Mucosa of descending colon (tissue), 3 donors: ENCODE measurements at regions not wholly inside any gene's neighbourhood (a gene's known extent, or its start where the extent isn't known, plus 50 kb on each side); places are given as distances from the start of the nearest gene placed in this dataset.

ENCODE experiments used
- ATAC-seq: fragments of 200-7000 bp; cut with Tn5 transposase; one replicate; pipeline ENCODE4 v1.9.1; 2020; ENCODE audit warnings: mild to moderate bottlenecking, moderate library complexity
- DNase-seq, 3 donors: peaks; one replicate each; pipeline ENCODE4 v3.0.0-alpha.2; 2020
- H3K36me3 ChIP-seq: fragments of 200-600 bp; one replicate; pipeline ENCODE4 v1.8.0; 2021; ENCODE audit warnings: low read depth, mild to moderate bottlenecking
- H3K4me1 ChIP-seq: fragments of 200-600 bp; one replicate; pipeline ENCODE4 v1.8.0; 2021; ENCODE audit warnings: low read depth, mild to moderate bottlenecking
- H3K4me3 ChIP-seq: fragments of 200-600 bp; one replicate; pipeline ENCODE4 v1.8.0; 2021; ENCODE audit warnings: mild to moderate bottlenecking
- H3K9me3 ChIP-seq: fragments of 200-600 bp; one replicate; pipeline ENCODE4 v1.8.0; 2021; ENCODE audit warnings: mild to moderate bottlenecking
- intact Hi-C, 2 donors: fragments of 100-400 bp; cut with DNase I in 1 of 2; cut with micrococcal nuclease in 1 of 2; formaldehyde crosslinking; loops; one replicate each; pipeline versions ENCODE4 v1.11.0 to v1.11.1; 2022; cut with DNase I, micrococcal nuclease
- TF ChIP-seq, protein P1 (sequence below): fragments of 200-600 bp; IDR thresholded peaks from one replicate; pipeline ENCODE4 v1.8.0; 2022; ENCODE audit warnings: antibody characterized with exemption, mild to moderate bottlenecking
- donor health status: DM: no; HTN: no; CAD: no; lungs with moderate emphysema.
- donor health status: DM: no; HTN: no; CAD: no.
- donor health status: DM: no; HTN: yes; CAD: no.

DNA sequence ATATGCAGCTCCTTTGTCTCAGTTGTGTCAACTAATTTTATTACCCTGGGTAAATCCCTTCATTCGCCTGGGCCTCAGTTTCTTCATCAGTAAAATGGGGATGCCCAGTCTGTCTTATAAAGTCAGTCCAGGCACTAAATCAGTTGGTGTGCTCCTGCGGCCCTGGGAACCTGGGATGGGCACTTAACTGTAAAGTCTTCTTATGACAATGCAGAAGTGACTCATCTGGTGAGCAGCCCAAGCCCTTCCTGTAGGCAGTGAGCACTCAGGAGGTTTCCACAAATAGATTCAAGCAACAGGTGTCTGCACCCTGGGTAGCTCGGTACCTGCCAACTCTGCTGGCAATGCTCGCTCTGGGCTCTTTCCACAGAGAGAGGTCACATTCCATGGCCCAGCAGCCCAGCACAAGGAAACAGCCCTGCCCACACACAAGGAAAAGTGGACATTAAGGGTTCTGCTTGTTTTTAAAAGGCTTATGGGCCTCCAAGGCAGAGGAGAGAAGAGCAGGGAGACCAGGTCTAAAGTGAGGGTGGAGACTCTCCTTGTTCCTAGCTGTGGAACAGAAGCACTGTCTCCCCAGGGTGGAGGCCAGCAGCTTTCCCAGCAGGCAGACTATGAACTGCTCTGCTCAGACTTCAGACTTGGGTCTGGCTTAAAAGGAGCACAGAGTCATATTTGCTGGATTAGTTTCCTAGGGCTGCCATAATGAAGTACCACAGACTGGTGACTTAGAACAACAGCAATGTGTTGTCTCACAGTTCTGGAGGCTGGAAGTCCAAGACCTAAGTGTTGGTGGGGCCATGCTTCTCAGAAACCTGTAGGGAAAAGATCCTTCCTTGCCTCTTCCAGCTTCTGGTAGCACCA lies 89.7 kb upstream of the ADRA1B start:
- H3K36me3 ChIP-seq, result no peaks in the 10 kb centered on the region
- H3K4me1 ChIP-seq, result no peaks in the 10 kb centered on the region
- intact Hi-C loops, result no loop called here
- no peak overlapping the region for H3K4me3 ChIP-seq
- TF ChIP-seq, protein P1, sequence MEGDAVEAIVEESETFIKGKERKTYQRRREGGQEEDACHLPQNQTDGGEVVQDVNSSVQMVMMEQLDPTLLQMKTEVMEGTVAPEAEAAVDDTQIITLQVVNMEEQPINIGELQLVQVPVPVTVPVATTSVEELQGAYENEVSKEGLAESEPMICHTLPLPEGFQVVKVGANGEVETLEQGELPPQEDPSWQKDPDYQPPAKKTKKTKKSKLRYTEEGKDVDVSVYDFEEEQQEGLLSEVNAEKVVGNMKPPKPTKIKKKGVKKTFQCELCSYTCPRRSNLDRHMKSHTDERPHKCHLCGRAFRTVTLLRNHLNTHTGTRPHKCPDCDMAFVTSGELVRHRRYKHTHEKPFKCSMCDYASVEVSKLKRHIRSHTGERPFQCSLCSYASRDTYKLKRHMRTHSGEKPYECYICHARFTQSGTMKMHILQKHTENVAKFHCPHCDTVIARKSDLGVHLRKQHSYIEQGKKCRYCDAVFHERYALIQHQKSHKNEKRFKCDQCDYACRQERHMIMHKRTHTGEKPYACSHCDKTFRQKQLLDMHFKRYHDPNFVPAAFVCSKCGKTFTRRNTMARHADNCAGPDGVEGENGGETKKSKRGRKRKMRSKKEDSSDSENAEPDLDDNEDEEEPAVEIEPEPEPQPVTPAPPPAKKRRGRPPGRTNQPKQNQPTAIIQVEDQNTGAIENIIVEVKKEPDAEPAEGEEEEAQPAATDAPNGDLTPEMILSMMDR, result no peak
- no peak for DNase-seq
- no peaks in the 10 kb centered on the region for H3K9me3 ChIP-seq
- peak; percentile 81 for ATAC-seq

DNA sequence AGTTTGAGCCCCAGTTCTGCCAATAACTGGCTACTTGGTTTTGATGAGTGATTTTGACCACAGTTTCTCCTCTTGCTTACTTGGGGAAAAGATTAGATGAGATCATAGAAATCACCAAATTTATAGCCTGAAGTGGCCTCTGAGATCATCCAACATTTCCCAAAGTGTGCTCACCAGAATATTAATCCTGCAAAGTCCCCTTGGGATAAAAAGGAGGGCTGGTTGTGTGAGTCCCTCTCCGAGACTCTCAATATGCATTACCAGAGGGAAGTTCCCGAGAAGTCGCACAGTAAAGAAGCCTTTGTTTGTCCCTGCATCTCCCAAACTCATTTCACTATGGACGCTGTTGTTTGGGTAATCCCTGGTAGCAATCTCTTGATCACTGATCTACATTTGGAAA lies 88.4 kb upstream of the ADRA1B start:
- intact Hi-C loops, result no loop called here
- DNase-seq, result no peak
- H3K9me3 ChIP-seq, result no peaks in the 10 kb centered on the region
- no peak for ATAC-seq
- H3K4me1 ChIP-seq, result no peaks in the 10 kb centered on the region
- TF ChIP-seq, protein P1, result no peak
- no peaks in the 10 kb centered on the region for H3K36me3 ChIP-seq
- H3K4me3 ChIP-seq, result no peak overlapping the region

GRCh38 chr5:159832073-159832472 lies 84.2 kb upstream of the ADRA1B start:
- no peak for DNase-seq
- Histone ChIP-seq H3K36me3 (no peaks in the 10 kb centered on the region), H3K4me3 (no peak overlapping the region), H3K4me1 (no peaks in the 10 kb centered on the region), H3K9me3 (no peaks in the 10 kb centered on the region)
- TF ChIP-seq, protein P1, result no peak
- intact Hi-C loops, result no loop called here
- no peak for ATAC-seq

- Histone ChIP-seq H3K4me1 (no peaks in the 10 kb centered on the region), H3K4me3 (no peak overlapping the region), H3K9me3 (no peaks in the 10 kb centered on the region), H3K36me3 (no peaks in the 10 kb centered on the region)
- TF ChIP-seq, protein P1, result no peak
- intact Hi-C loops, result no loop called here
- peak in 1 of 3 donors; percentile 17 for DNase-seq
- ATAC-seq, result peak; percentile 77
These were observed 83.2 kb upstream of the ADRA1B start for GRCh38 chr5:159833088-159833487.

DNA sequence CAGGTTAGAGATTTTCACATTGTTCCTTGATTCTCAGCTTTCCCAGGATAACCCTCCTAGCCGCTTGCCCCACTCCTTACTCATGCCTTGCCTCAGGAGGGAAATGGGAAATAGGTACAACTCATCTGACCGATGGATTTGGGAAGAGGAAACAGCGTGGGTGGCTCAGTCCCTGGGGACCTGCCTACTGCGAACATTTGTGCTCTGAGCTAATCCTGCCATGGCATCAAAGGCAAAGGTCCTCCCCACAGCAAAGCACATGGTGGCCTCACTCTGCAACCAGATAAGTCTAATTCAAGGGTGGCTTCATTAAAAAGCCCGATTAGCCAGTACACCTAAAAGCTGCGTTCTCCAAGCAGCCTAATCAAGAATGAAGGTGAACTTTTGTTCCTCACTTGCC lies 82.4 kb upstream of the ADRA1B start:
- ATAC-seq (no peak), DNase-seq (no peak)
- intact Hi-C loops, result no loop called here
- no peak overlapping the region for H3K4me3 ChIP-seq
- no peaks in the 10 kb centered on the region for H3K9me3 ChIP-seq
- no peaks in the 10 kb centered on the region for H3K36me3 ChIP-seq
- no peaks in the 10 kb centered on the region for H3K4me1 ChIP-seq
- TF ChIP-seq, protein P1, result no peak
